ENCODE measurements at regions not wholly inside any gene's neighbourhood (a gene's known extent, or its start where the extent isn't known, plus 50 kb on each side); places are given as distances from the start of the nearest gene placed in this dataset.

GRCh38 chr10:29037348-29038113, 251.3 kb upstream of the LYZL1 start:
- no peak for TF ChIP-seq CTCF (IDR thresholded peaks at IDR 0.05; ENCODE audit: low read length)
- no peak for TF ChIP-seq EZH2phosphoT487 (IDR thresholded peaks at IDR 0.05; ENCODE audit: low read length)
- no peak for TF ChIP-seq EZH2 (optimal IDR thresholded peaks at IDR 0.05; ENCODE audit: low read depth, low read length)
